SK-N-MC (cell line): ENCODE measurements at regions not wholly inside any gene's neighbourhood (a gene's known extent, or its start where the extent isn't known, plus 50 kb on each side); places are given as distances from the start of the nearest gene placed in this dataset.

Source experiments
- EZH2 ChIP-seq: fragments of 200-600 bp; sonication (generic); IDR thresholded peaks from one replicate; pipeline ENCODE4 v1.6.1; 2017; ENCODE audit warnings: antibody characterized with exemption
- POLR2AphosphoS5 ChIP-seq: IDR thresholded peaks from 2 replicates; pipeline ENCODE4 v1.6.1; 2012; ENCODE audit warnings: mild to moderate bottlenecking, low read depth, low read length, borderline replicate concordance

DNA sequence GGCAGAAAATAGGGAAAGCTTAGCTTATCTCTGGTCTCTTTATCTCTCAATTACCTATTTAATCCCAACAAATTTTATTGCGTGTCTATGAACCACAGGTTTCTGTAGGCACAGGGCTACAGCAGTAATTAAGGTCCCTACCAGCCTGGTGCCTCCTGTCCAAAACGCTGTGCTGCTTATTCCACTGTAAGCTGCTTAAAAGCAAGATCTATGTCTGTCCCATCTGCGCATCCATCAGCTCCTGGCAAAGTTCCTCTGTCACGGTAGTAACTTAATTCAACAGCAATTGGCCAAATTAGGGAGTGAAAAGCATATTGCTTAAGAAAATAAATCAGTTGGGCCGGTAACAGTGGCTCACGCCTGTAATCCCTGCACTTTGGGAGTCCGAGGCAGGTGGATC, 235.8 kb upstream of the VLDLR start:
- TF ChIP-seq EZH2 (no peak), POLR2AphosphoS5 (no peak)
